ENCODE measurements at regions not wholly inside any gene's neighbourhood (a gene's known extent, or its start where the extent isn't known, plus 50 kb on each side); places are given as distances from the start of the nearest gene placed in this dataset.
"Not testable (repeated sequence)": the region's sequence is repeated elsewhere in the genome, so short reads cannot be mapped to it uniquely, and the experiment has no call there.

GRCh38 chr1:94302497-94302896 lies 65.1 kb upstream of the ARHGAP29 start:
- no peak for DNase-seq

- no peak for DNase-seq
Measured at GRCh38 chr1:94301186-94301585, 63.8 kb upstream of the ARHGAP29 start.

- DNase-seq, result no peak
Measured at GRCh38 chr1:94300731-94301130, 63.3 kb upstream of the ARHGAP29 start.

GRCh38 chr1:94299627-94300553 lies 62.5 kb upstream of the ARHGAP29 start:
- DNase-seq, result no peak

- DNase-seq, result no peak
Measured at GRCh38 chr1:94298861-94299260, 61.5 kb upstream of the ARHGAP29 start.

- DNase-seq, result no peak
Measured at GRCh38 chr1:94296018-94296417, 58.6 kb upstream of the ARHGAP29 start.

- not testable (repeated sequence) for DNase-seq
Measured at GRCh38 chr1:94292978-94293377, 55.6 kb upstream of the ARHGAP29 start.

- DNase-seq, result not testable (repeated sequence)
Measured at GRCh38 chr1:94289244-94289643, 51.9 kb upstream of the ARHGAP29 start.
